IPS DF 6.9 (cell line): ENCODE measurements at regions not wholly inside any gene's neighbourhood (a gene's known extent, or its start where the extent isn't known, plus 50 kb on each side); places are given as distances from the start of the nearest gene placed in this dataset.

Source experiments
- DNase-seq: peaks from one replicate; pipeline ENCODE4 v3.0.0-alpha.2; 2013; ENCODE audit warnings: low read depth, low spot score
- H3K27ac ChIP-seq: one replicate; pipeline ENCODE4 v1.5.1; 2013; ENCODE audit warnings: low read length, control low read depth
- H3K27me3 ChIP-seq: 2 replicates; pipeline ENCODE4 v1.6.1; 2013; ENCODE audit warnings: mild to moderate bottlenecking, low read length; ENCODE audit not compliant: control insufficient read depth, insufficient read depth
- H3K36me3 ChIP-seq: 2 replicates; pipeline ENCODE4 v1.6.1; 2013; ENCODE audit warnings: low read length; ENCODE audit not compliant: control insufficient read depth, insufficient read depth
- H3K4me1 ChIP-seq: 2 replicates; pipeline ENCODE4 v1.6.1; 2013; ENCODE audit warnings: low read length; ENCODE audit not compliant: control insufficient read depth, insufficient read depth
- H3K4me3 ChIP-seq: 2 replicates; pipeline ENCODE4 v1.5.1; 2013; ENCODE audit warnings: mild to moderate bottlenecking, low read length
- H3K9me3 ChIP-seq: 2 replicates; pipeline ENCODE4 v1.6.1; 2013; ENCODE audit warnings: low read length, inconsistent platforms; ENCODE audit not compliant: control insufficient read depth, insufficient read depth
- WGBS: extraction: QIAGEN DNeasy Blood & Tissue Kit; methylation state at CpG from one replicate; pipeline ENCODE4 v1.1.7; 2013; ENCODE audit warnings: mixed read lengths, missing lambda C conversion rate; ENCODE audit not compliant: insufficient read length, insufficient coverage; 5-methylcytosine and 5-hydroxymethylcytosine counted together

- Histone ChIP-seq H3K4me3 (no peak overlapping the region), H3K27ac (no peak overlapping the region), H3K27me3 (no peaks in the 10 kb centered on the region), H3K9me3 (no peaks in the 10 kb centered on the region), H3K36me3 (no peaks in the 10 kb centered on the region), H3K4me1 (no peaks in the 10 kb centered on the region)
- no CpG with 5 or more reads among the region's 4 CpGs for WGBS
- no peak for DNase-seq
Measured at GRCh38 chr10:2410049-2410448, 657.3 kb upstream of the PFKP start.

GRCh38 chr10:2401459-2401858 is 664.1 kb upstream of the ADARB2 start:
- no CpG with 5 or more reads among the region's 7 CpGs for WGBS
- no peaks in the 10 kb centered on the region for H3K36me3 ChIP-seq
- H3K9me3 ChIP-seq: no peaks in the 10 kb centered on the region
- H3K4me1 ChIP-seq: no peaks in the 10 kb centered on the region
- H3K27me3 ChIP-seq: no peaks in the 10 kb centered on the region
- no peak for DNase-seq
- no peak overlapping the region for H3K4me3 ChIP-seq
- no peak overlapping the region for H3K27ac ChIP-seq

- WGBS: no CpG with 5 or more reads among the region's 4 CpGs
- H3K36me3 ChIP-seq: no peaks in the 10 kb centered on the region
- H3K4me1 ChIP-seq: no peaks in the 10 kb centered on the region
- no peak overlapping the region for H3K4me3 ChIP-seq
- no peak overlapping the region for H3K27ac ChIP-seq
- DNase-seq: no peak
- no peaks in the 10 kb centered on the region for H3K9me3 ChIP-seq
- H3K27me3 ChIP-seq: no peaks in the 10 kb centered on the region
Measured at GRCh38 chr10:2399482-2399881, 662.2 kb upstream of the ADARB2 start.

GRCh38 chr10:2392145-2392812 is 655.0 kb upstream of the ADARB2 start:
- Histone ChIP-seq H3K27me3 (no peaks in the 10 kb centered on the region), H3K36me3 (no peaks in the 10 kb centered on the region), H3K4me3 (no peak overlapping the region), H3K4me1 (no peaks in the 10 kb centered on the region), H3K27ac (no peak overlapping the region), H3K9me3 (no peaks in the 10 kb centered on the region)
- no CpG with 5 or more reads among the region's 6 CpGs for WGBS
- DNase-seq: no peak

- peaks cover 1% of the 10 kb centered on the region for H3K9me3 ChIP-seq
- no peaks in the 10 kb centered on the region for H3K36me3 ChIP-seq
Measured at GRCh38 chr10:2387672-2388071, 650.3 kb upstream of the ADARB2 start.

GRCh38 chr10:2387261-2387660 is 649.9 kb upstream of the ADARB2 start:
- no peak for DNase-seq
- Histone ChIP-seq H3K4me3 (no peak overlapping the region), H3K36me3 (no peaks in the 10 kb centered on the region), H3K9me3 (peaks cover 1% of the 10 kb centered on the region), H3K27ac (no peak overlapping the region), H3K4me1 (no peaks in the 10 kb centered on the region), H3K27me3 (no peaks in the 10 kb centered on the region)
- no CpG with 5 or more reads among the region's 8 CpGs for WGBS

More at GRCh38 chr10:2387672-2388071, 650.3 kb upstream of the ADARB2 start:
- Histone ChIP-seq H3K27ac (no peak overlapping the region), H3K4me3 (no peak overlapping the region), H3K27me3 (no peaks in the 10 kb centered on the region), H3K4me1 (no peaks in the 10 kb centered on the region)
- WGBS: no CpG with 5 or more reads among the region's 3 CpGs
- no peak for DNase-seq

- Histone ChIP-seq H3K4me3 (no peak overlapping the region), H3K4me1 (no peaks in the 10 kb centered on the region; the same call in 1 of the 2 replicates), H3K36me3 (no peaks in the 10 kb centered on the region), H3K27me3 (no peaks in the 10 kb centered on the region), H3K27ac (no peak overlapping the region), H3K9me3 (peaks cover 1% of the 10 kb centered on the region)
- no peak for DNase-seq
- no CpG with 5 or more reads among the region's 8 CpGs for WGBS
Measured at GRCh38 chr10:2380218-2380617, 642.9 kb upstream of the ADARB2 start.

GRCh38 chr10:2367083-2367482 is 629.8 kb upstream of the ADARB2 start:
- DNase-seq: no peak
- H3K36me3 ChIP-seq: no peaks in the 10 kb centered on the region
- no CpG with 5 or more reads among the region's 5 CpGs for WGBS
- H3K4me1 ChIP-seq: no peaks in the 10 kb centered on the region
- H3K27me3 ChIP-seq: no peaks in the 10 kb centered on the region
- no peaks in the 10 kb centered on the region for H3K9me3 ChIP-seq
- no peak overlapping the region for H3K4me3 ChIP-seq
- H3K27ac ChIP-seq: no peak overlapping the region

- no peak for DNase-seq
- H3K9me3 ChIP-seq: no peaks in the 10 kb centered on the region
- no peaks in the 10 kb centered on the region for H3K36me3 ChIP-seq
- no peaks in the 10 kb centered on the region for H3K4me1 ChIP-seq
- H3K4me3 ChIP-seq: no peak overlapping the region
- H3K27ac ChIP-seq: no peak overlapping the region
- H3K27me3 ChIP-seq: no peaks in the 10 kb centered on the region
Measured at GRCh38 chr10:2366264-2366931, 629.1 kb upstream of the ADARB2 start.

- Histone ChIP-seq H3K27me3 (no peaks in the 10 kb centered on the region), H3K9me3 (no peaks in the 10 kb centered on the region), H3K4me3 (no peak overlapping the region), H3K4me1 (no peaks in the 10 kb centered on the region), H3K36me3 (no peaks in the 10 kb centered on the region), H3K27ac (no peak overlapping the region)
- DNase-seq: no peak
- no CpG with 5 or more reads among the region's 7 CpGs for whole genome bisulfite sequencing
Measured at GRCh38 chr10:2362331-2362730, 625.0 kb upstream of the ADARB2 start.

- no CpG with 5 or more reads among the region's 9 CpGs for WGBS
- no peaks in the 10 kb centered on the region for H3K27me3 ChIP-seq
- H3K4me3 ChIP-seq: no peak overlapping the region; the same call in 1 of the 2 replicates
- no peak for DNase-seq
- no peak overlapping the region for H3K27ac ChIP-seq
- no peaks in the 10 kb centered on the region for H3K9me3 ChIP-seq
- no peaks in the 10 kb centered on the region for H3K4me1 ChIP-seq
- H3K36me3 ChIP-seq: no peaks in the 10 kb centered on the region
Measured at GRCh38 chr10:2358586-2358985, 621.3 kb upstream of the ADARB2 start.
